Fibroblast of lung (primary cell): ENCODE measurements at regions not wholly inside any gene's neighbourhood (a gene's known extent, or its start where the extent isn't known, plus 50 kb on each side); places are given as distances from the start of the nearest gene placed in this dataset.

Experiments
- EZH2 ChIP-seq: IDR thresholded peaks from 2 replicates; pipeline ENCODE4 v1.5.1; 2012; ENCODE audit warnings: low read length, control low read depth, mild to moderate bottlenecking; ENCODE audit errors: missing control alignments
- TF ChIP-seq, protein P1 (sequence below), 2 donors: IDR thresholded peaks in 1 of 2; conservative IDR thresholded peaks in 1 of 2; 1 replicate in 1 of 2; 2 replicates in 1 of 2; pipeline ENCODE4 v1.5.1; 2011 to 2012; ENCODE audit warnings: low read length in 2 of 2, control low read depth in 1 of 2, inconsistent platforms in 1 of 2, low read depth in 1 of 2, mild to moderate bottlenecking in 1 of 2

- no peak for TF ChIP-seq EZH2
- TF ChIP-seq, protein P1, sequence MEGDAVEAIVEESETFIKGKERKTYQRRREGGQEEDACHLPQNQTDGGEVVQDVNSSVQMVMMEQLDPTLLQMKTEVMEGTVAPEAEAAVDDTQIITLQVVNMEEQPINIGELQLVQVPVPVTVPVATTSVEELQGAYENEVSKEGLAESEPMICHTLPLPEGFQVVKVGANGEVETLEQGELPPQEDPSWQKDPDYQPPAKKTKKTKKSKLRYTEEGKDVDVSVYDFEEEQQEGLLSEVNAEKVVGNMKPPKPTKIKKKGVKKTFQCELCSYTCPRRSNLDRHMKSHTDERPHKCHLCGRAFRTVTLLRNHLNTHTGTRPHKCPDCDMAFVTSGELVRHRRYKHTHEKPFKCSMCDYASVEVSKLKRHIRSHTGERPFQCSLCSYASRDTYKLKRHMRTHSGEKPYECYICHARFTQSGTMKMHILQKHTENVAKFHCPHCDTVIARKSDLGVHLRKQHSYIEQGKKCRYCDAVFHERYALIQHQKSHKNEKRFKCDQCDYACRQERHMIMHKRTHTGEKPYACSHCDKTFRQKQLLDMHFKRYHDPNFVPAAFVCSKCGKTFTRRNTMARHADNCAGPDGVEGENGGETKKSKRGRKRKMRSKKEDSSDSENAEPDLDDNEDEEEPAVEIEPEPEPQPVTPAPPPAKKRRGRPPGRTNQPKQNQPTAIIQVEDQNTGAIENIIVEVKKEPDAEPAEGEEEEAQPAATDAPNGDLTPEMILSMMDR (conservative IDR thresholded peaks at IDR 0.05 in 1 of 2, IDR thresholded peaks at IDR 0.05 in 1 of 2; ENCODE audit: low read depth in 1 of 2, low read length in 2 of 2) = no peak
Observed at GRCh38 chr13:80048030-80048429, 292.9 kb downstream of the SPRY2 start.
